Pancreas (tissue), 10 donors: ENCODE measurements at regions not wholly inside any gene's neighbourhood (a gene's known extent, or its start where the extent isn't known, plus 50 kb on each side); places are given as distances from the start of the nearest gene placed in this dataset.

Experiments
- ATAC-seq, 4 donors: fragments of 200-7000 bp; cut with Tn5 transposase; one replicate each; pipeline versions ENCODE4 v1.8.0 to v1.9.1; 2020; ENCODE audit warnings: mild to moderate bottlenecking in 4 of 4, moderate library complexity in 4 of 4
- DNase-seq, 6 donors: peaks; one replicate each; pipeline ENCODE4 v3.0.0-alpha.2; 2020
- FAIRE-seq: peaks from 2 replicates; lab custom pipeline; 2012; peaks lifted over from hg19 to GRCh38; lab: Jason Lieb, UNC
- H3K27ac ChIP-seq, 4 donors: fragments of 200-600 bp; sonication (generic); 1 replicate in 3 of 4; 2 replicates in 1 of 4; pipeline versions ENCODE4 v1.5.0 to v1.8.0; 2020
- H3K27me3 ChIP-seq, 4 donors: fragments of 200-600 bp; one replicate each; pipeline ENCODE4 v1.8.0; 2021
- H3K36me3 ChIP-seq, 3 donors: fragments of 200-600 bp; sonication (generic) in 1 of 3; one replicate each; pipeline versions ENCODE4 v1.5.0 to v1.8.0; 2020 to 2021
- H3K4me1 ChIP-seq, 3 donors: fragments of 200-600 bp; one replicate each; pipeline ENCODE4 v1.8.0; 2021
- H3K4me3 ChIP-seq, 4 donors: fragments of 200-600 bp; sonication (generic) in 2 of 4; one replicate each; pipeline versions ENCODE4 v1.5.0 to v1.8.0; 2020 to 2021
- H3K9me3 ChIP-seq, 4 donors: fragments of 200-600 bp; one replicate each; pipeline ENCODE4 v1.8.0; 2021
- CTCF ChIP-seq, 4 donors: fragments of 200-600 bp; sonication (generic) in 3 of 4; IDR thresholded peaks; one replicate each; pipeline versions ENCODE4 v1.5.0 to v1.8.0; 2021; ENCODE audit warnings: antibody characterized with exemption in 4 of 4
- WGBS, 2 donors: extraction: QIAGEN DNeasy Blood & Tissue Kit; methylation state at CpG; one replicate each; pipeline ENCODE4 v1.1.7; 2013; 5-methylcytosine and 5-hydroxymethylcytosine counted together
- intact Hi-C, 3 donors: fragments of 100-400 bp; cut with DNase I; formaldehyde crosslinking; loops; one replicate each; pipeline versions ENCODE4 v1.11.1 to v1.14.2; 2022
- donor health status: healthy with polysubstance abuse.
- donor health status: DM: no; HTN: no; CAD: no; lungs with moderate emphysema.
- donor health status: DM: no; HTN: no; CAD: no.
- donor health status: control.
- donor health status: control.
- donor health status: Bipolar disorder and iron deficiency.
- donor health status: DM: yes; HTN: yes; CAD: no.
- donor health status: DM: no; HTN: no; CAD: no.
- donor health status: DM: no; HTN: no; CAD: no.
- donor health status: DM: yes; HTN: yes; CAD: no.

DNA sequence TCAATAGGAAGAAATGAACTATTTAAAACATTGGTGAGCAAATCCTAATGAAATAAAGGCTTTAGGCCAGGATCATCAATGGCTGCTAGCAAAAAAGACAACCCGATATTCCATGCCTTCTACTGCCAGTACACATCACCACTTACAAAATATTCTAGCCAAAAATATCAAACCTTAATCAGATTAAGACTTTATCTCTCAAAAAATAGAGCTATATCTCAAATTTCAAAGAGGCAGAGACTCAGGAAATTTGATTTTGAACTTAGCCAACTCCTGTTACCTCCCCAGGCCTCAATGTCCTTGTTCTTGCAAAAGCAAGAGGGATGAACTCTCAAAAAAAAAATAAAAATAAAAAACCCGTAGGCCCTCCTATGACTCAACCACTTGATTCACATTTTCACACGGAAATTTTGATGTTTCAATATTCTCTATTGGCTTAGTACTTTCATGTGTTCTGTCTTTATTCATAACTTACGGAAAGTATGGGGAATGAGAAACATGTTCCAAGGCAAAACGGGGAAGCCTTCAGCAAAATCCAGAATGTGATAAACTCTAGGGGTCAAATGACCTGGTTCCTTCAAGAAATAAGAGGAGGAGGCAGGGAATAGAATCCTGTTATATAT lies 273.3 kb upstream of the ZPLD1 start:
- TF ChIP-seq CTCF (IDR thresholded peaks at IDR 0.05), result no peak
- H3K4me3 ChIP-seq, result no peak overlapping the region
- H3K9me3 ChIP-seq, result no peaks in the 10 kb centered on the region
- no peak for ATAC-seq
- FAIRE-seq, result no peak
- 86 to 94% methylated on average over 5 of the region's 5 CpGs for WGBS, 2 donors
- intact Hi-C loops, result no loop called here
- no peaks in the 10 kb centered on the region for H3K27me3 ChIP-seq
- H3K4me1 ChIP-seq, result peaks cover 9 to 21% (median 14%) of the 10 kb centered on the region in 3 donors
- no peaks in the 10 kb centered on the region for H3K36me3 ChIP-seq
- no peak overlapping the region for H3K27ac ChIP-seq
- no peak for DNase-seq

DNA sequence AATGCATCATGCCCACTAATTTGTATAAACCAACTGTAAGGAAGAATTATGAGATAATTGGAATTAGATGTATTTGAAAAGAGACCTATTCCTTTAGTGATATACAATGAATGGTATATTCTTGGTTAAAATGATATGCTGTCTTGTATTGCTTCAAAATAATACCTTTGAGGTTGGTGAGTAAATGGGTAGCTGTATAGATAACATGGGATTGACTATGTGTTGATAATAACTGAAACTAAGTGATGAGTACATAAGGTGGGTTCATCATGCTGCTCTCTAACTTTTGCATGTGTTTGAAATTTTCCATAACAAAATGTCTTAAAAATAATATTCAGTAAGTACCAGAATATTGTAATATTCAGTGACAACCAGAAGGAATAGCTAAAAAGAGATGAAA lies 272.6 kb upstream of the ZPLD1 start:
- H3K27ac ChIP-seq, result peak overlapping the region in 2 of 4 donors; percentile 39 to 57
- H3K4me3 ChIP-seq, result no peak overlapping the region

GRCh38 chr3:102163039-102163817 lies 271.6 kb upstream of the ZPLD1 start:
- WGBS, 2 donors, result 3 to 5% methylated on average over 1 of the region's 1 CpG
- H3K27me3 ChIP-seq, result no peaks in the 10 kb centered on the region
- ATAC-seq (peak; percentile 68 to 93 (median 90)), DNase-seq (no peak), FAIRE-seq (no peak)
- peaks cover 9 to 21% (median 14%) of the 10 kb centered on the region in 3 donors for H3K4me1 ChIP-seq
- H3K27ac ChIP-seq, result peak overlapping the region in 3 of 4 donors; percentile 39 to 57 (median 40)
- intact Hi-C loops, result no loop called here
- no peaks in the 10 kb centered on the region for H3K36me3 ChIP-seq
- TF ChIP-seq CTCF (IDR thresholded peaks at IDR 0.05), result no peak
- no peak overlapping the region for H3K4me3 ChIP-seq
- H3K9me3 ChIP-seq, result no peaks in the 10 kb centered on the region

More for the DNA sequence above, 272.6 kb upstream of the ZPLD1 start:
- intact Hi-C loops, result no loop called here
- no peaks in the 10 kb centered on the region for H3K9me3 ChIP-seq
- no peak for ATAC-seq
- no peak for DNase-seq
- no peaks in the 10 kb centered on the region for H3K27me3 ChIP-seq
- FAIRE-seq, result no peak
- peaks cover 9 to 21% (median 14%) of the 10 kb centered on the region in 3 donors for H3K4me1 ChIP-seq
- H3K36me3 ChIP-seq, result no peaks in the 10 kb centered on the region
- TF ChIP-seq CTCF (IDR thresholded peaks at IDR 0.05), result no peak

- no peaks in the 10 kb centered on the region for H3K36me3 ChIP-seq
- ATAC-seq, result peak in 3 of 4 donors; percentile 10 to 36 (median 13)
- H3K9me3 ChIP-seq, result no peaks in the 10 kb centered on the region
- no peak for FAIRE-seq
- H3K27me3 ChIP-seq, result no peaks in the 10 kb centered on the region
- H3K4me1 ChIP-seq, result peaks cover 9 to 21% (median 14%) of the 10 kb centered on the region in 3 donors
- intact Hi-C loops, result no loop called here
- no peak overlapping the region for H3K4me3 ChIP-seq
- TF ChIP-seq CTCF (IDR thresholded peaks at IDR 0.05), result no peak
- no peak for DNase-seq
- peak overlapping the region in 3 of 4 donors; percentile 39 to 57 (median 40) for H3K27ac ChIP-seq
- WGBS, 2 donors, result 75 to 82% methylated on average over 4 of the region's 4 CpGs
Observed at GRCh38 chr3:102163818-102164154, 271.0 kb upstream of the ZPLD1 start.

- no peak for FAIRE-seq
- Histone ChIP-seq H3K4me1 (peaks cover 9 to 21% (median 14%) of the 10 kb centered on the region in 3 donors), H3K27me3 (no peaks in the 10 kb centered on the region), H3K9me3 (no peaks in the 10 kb centered on the region), H3K4me3 (no peak overlapping the region), H3K27ac (no peak overlapping the region), H3K36me3 (no peaks in the 10 kb centered on the region)
- 93 to 98% methylated on average over 1 of the region's 1 CpG for WGBS, 2 donors
- ATAC-seq, result no peak
- DNase-seq, result no peak
- TF ChIP-seq CTCF (IDR thresholded peaks at IDR 0.05), result no peak
- intact Hi-C loops, result no loop called here
Observed at GRCh38 chr3:102165367-102165766, 269.4 kb upstream of the ZPLD1 start.
